ENCODE measurements at regions not wholly inside any gene's neighbourhood (a gene's known extent, or its start where the extent isn't known, plus 50 kb on each side); places are given as distances from the start of the nearest gene placed in this dataset.
"Not testable (repeated sequence)": the region's sequence is repeated elsewhere in the genome, so short reads cannot be mapped to it uniquely, and the experiment has no call there.

DNA sequence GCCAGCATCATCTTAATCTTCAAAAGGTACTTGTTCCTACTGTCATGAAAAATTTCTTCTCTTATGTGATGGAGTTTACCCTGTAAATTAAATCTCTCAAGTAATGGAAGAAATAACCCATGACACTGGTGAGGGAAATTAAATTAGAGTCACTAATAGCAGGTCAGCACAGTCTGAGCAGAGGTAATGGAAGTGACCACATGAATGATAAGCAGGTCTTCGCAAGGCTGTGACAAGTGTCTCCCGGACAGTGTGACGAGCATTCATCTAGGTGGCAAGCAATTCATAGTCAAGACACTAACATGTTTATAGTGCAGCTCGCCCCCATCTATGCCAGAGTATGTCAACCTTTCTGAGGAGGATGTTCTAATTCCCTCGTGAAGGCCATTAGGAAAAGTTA, 249.2 kb downstream of the FRK start:
- no peak for DNase-seq (ENCODE audit: low read depth)

DNA sequence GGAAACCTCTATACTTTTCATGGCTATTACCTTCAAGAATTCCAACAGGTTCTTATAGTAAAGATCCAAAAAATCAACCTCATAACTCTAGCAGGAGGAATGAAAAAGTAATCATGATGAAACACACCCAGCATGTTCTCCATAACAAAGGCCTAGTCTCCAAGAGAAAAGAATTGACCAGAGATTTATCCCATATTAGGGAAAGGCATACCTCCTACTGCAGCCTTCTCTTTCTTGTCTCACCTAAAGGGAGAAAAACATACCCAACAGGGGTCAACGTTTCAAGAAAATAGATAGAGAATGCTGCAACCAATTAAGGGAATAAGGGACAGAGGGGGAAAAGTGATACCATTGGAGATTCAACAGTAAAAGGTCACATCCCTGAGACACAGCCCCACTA, 262.5 kb downstream of the FRK start:
- DNase-seq (ENCODE audit: low read depth), result no peak

DNA sequence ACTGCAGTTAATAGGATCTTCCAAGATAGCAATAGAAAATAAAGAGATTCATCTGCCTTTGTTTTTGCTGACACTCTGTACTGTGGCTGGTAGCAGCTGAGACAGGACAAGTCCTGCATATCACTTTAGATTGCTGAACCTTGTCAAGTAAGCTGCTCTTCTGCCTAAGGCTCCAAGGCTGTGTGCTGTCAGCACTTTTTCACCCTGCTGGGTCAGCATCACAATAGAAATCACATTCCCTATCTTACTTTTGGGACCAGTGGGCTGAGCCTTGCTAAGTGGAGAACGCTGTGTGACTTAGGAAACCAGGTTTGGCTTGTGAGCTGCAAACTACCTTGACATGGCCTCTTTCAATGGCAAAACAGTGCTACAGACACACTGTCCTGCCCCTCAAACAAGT, 263.9 kb downstream of the FRK start:
- no peak for DNase-seq (ENCODE audit: low read depth)

DNA sequence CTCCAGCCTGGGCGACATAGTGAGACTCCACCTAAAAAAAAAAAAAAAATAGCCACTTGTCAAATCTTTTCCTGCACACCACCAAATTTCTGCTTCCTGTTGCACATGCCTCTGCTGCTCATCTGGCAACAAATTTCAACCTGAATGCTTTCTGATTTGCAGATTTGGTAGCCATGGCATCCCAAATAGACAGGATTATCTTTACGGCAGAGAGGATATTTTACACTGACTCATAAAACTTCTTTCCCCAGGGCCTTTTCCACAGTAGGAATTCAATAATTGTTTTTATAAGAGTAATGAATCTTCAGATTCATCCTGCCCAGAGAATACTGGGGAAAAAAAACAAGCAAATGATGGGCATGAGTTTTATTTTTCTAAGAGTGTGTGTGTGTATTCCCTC, 264.6 kb downstream of the FRK start:
- DNase-seq (ENCODE audit: low read depth), result no peak

DNA sequence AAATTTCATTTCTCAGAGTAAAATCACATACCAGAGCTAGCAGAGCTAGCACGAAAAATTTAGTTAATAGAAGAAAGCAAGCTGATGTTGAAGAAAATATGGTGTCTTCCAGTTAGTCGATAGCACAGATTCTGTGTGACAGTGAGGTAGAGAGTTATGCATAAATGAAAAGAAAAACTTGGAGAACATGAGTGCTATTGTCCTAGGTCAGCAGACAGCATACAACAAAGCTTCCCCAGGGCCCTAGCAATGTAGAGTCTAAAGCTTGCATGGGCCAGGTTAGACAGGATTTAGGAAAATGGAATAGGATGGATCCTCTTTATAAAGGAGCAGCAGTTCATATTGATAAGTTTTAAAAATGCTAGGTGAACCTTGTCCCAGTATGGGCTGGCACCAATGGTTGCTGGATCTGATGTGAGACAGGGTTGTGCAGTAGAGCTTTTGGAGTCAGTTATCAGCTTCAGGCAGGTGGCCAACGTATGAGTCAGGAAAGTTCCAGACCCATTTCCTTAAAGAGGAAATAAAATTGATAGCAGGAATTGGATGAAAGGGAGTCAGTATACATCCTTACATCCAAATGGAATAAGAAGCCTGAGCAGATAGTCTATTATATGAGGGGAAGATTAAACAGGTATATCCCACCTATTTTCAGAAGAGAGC, 277.2 kb downstream of the FRK start:
- no peak for DNase-seq (ENCODE audit: low read depth)

DNA sequence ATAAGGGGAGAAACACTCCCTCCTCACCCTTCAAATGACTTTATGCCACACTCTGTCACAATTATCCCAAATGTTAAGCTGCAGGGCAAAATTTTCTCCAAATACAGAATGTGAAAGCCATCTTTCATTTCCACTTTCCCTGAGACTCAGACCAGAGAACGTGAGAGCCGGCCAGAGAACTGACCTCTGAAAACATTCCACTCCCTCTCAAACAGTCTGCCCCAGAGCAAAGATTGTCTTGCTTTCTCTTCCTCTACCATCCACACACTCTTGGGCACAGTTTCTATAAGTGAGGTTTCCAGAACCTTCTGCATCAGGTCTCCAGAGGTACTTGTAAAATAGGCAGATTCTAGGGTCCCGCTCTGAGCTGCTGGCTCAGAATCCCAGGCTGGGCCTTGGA, 278.1 kb downstream of the FRK start:
- no peak for DNase-seq (ENCODE audit: low read depth)

DNA sequence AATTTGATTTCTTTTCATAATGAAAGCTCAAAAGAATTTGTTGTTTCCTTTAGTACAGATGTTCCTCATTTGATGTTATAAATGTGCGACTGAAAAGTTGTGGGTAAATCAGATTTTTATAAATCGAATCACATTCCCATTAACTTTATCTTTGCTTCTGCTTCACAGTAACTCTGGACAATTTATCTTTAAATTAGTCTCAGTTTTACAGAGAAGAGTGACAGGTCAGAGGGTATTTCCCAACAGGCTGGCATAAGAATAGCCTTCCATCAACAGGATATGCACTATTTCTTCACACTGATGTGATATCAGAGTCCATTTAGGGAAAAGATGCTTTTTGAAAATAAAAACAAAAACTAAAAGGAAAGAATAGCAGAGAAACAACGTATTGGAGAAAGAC, 286.9 kb downstream of the FRK start:
- no peak for DNase-seq (ENCODE audit: low read depth)

DNA sequence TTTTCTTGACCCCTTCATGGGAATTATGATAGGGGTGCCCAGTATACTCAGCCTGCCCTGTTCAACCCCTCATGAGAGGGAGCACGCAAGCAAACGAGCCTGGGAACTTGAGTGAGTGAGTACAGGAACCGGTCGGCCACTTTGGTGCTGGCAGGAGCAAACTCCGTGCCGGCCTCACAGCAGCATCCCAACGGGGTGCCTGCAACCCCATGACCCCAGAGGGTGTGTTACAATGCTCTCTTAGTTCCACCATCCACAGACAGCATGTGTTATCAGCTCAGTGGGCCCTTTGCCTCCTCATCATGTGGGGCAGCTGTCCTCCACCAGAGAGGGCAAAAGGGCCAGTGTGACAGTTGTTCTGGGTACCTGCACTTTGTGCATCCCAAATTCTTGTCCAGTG, 289.8 kb downstream of the FRK start:
- DNase-seq (ENCODE audit: low read depth), result no peak

DNA sequence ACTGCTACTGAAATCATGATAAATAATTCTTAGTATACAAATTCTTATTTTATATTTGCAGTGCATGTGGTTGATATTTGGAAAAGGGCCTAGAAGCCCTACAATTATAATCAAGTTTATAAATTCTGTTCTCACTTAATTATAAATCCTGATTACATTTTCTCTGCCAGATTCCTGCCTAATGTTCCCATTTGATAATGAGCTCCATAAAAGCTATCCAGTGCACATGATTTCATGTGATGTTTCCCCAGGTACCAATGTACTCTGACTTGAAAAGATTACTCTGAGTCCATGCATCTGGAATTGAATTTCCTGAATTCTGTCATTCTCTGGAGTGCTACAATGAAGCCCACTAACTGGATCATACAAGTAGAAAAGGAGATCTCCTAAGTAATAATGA, 292.2 kb downstream of the FRK start:
- no peak for DNase-seq (ENCODE audit: low read depth)

DNA sequence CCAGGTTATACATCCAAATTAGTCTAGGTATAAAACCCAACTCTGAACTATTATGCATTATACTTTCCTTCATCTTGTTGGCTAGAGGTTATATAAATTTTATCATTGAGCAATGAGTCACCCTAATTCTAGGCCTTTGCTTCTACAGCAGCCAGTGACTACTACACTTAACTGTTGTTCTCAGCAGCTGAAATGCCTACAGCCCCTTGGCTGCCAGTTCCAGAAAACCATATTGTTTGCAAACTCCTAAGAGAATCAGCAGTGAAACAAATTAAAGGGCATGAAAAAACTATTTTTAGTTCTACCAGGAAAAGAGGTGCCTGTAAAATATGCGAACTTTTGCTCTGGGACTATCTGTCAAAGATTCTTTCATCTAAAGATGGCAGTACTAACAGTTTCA, 292.8 kb downstream of the FRK start:
- DNase-seq (ENCODE audit: low read depth), result no peak

DNA sequence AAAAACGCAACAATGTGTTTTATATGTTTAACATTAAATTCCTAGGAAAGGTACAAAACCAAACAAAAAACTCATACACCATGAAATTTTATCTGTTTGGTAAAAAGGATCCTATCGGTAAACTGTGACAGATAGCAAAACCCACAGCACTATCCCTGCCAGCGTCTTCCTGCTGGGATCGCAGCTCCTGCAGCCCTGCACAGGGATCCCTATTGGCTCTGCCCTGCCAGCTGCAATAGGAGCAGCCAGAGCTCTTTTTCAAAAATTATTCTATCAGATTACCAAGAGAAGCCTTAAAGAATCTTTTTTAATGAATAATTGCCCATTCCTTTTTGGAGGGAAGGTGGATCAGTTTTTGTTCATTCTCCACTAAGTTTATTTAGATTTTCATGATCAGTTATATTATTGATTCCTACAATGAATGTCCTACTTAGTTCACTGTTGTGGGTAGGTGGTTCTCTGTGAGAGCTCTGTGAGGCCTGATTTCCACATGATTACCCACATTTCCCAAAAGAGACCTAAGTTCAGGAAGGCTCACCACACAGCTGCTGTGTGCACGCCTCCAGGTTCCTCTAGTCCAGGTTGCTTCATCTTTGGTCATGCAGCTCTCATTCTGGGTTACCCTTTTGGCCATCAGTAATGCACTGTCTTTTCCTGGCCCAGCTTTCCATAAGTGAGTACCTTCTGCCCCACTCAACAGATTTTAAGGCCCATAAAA, 293.8 kb downstream of the FRK start:
- no peak for DNase-seq (ENCODE audit: low read depth)

DNA sequence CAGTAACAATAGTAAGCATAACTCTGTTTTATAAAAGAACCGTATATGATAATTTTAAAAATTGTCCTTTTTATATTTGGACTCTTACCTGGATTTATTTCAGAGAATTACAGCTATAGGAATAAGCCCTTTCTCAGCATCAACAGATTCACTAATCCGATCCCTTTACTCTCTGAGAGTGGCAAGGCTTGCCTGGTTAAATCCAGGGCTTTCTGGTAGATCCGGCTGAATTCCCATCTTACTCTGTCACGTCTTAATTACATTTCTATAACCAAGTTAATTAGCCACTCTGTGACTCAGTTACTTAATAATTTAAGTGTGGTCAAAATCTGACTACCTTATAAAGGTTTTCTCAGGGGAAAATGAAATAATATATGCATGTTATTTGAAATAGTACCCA, 294.7 kb downstream of the FRK start:
- no peak for DNase-seq (ENCODE audit: low read depth)

DNA sequence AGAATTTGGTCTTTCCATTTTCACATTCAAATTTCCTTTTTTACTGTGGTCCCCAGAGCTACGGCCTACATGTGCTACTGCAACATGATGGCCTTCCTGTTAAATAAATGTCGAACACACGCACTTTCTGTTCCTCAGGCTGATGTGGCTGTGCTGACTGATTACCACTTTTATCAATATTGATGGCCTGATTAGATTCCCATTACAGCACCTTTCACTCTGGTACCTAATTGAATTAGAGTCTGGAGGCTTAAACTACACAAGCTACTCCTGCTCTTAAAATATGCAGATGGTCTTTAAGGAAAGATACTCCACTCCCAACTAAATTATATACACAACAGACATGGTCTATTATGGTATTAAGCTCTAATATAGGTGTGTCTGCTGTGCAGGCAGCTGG, 301.6 kb downstream of the FRK start:
- no peak for DNase-seq (ENCODE audit: low read depth)

DNA sequence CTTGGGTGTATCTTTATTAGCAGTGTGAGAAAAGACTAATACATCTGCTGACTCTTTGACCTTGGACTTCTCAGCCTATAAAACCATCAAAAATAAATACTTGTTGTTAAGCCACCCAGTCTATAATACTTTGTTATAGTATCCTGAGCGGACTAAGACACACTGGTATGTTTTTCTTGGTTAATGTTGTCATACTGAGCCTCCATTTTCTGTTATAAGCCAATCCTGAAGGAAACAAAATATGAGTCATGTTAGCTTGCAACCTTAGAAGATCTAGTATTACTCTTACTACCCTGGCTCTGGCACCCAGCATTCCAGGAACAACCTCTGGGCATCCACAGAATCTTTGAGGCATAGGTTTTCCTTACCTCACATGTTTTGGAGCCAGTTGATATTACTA, 307.2 kb downstream of the FRK start:
- no peak for DNase-seq (ENCODE audit: low read depth)

DNA sequence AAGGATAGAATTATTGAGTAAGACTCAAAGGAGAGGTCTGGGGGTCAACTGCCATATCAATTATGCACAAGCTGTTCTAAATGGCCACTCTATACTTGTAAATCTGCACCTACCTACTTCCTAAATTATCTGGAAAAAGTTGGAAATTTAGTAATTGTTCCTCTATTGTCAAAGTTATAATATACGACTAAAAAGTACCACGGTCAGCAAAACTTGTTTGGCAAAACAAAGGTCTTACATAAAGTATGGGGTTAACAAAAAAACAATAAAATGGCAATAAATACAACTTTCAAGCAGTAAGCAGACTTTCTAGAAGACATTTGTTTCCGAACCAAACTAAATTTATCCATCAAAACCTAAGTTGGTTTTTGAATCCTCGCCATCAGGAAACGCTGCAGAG, 309.7 kb downstream of the FRK start:
- no peak for DNase-seq (ENCODE audit: low read depth)

DNA sequence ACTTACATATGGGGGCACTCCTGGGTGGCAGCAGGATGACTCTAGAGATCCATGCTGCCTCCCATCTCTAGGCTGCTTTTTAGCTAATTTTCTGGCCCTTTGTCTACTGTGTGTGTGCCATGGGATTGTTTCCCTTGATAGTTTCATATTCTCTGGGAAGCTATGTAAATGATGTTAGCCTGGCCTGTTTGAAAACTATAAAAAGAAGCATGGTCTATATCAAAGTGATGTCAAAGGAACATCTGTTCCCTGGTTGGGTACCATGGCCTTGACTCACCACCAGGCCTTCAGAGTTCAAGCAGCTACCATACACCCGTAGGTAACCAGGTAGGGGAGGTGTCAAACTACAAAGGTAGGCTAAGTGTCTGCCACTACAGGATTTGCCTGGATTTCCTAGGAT, 310.4 kb downstream of the FRK start:
- DNase-seq (ENCODE audit: low read depth), result no peak

DNA sequence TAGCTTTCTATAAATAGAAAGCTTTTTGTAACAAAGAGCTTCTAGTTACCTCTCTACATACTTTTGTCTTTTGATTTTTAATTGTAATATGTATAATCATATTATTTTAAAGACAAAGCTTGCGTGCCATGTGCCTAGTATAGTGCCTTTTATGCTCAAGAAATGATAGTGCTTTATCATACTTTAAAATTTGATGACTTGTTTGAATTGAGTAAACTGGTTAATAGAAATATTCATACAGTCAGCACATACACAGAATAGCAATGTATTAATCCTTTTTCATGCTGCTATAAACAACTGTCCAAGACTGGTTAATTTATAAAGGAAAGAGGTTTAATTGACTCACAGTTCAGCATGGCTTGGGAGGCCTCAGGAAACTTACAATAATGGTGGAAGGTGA, 313.0 kb downstream of the FRK start:
- no peak for DNase-seq (ENCODE audit: low read depth)

DNA sequence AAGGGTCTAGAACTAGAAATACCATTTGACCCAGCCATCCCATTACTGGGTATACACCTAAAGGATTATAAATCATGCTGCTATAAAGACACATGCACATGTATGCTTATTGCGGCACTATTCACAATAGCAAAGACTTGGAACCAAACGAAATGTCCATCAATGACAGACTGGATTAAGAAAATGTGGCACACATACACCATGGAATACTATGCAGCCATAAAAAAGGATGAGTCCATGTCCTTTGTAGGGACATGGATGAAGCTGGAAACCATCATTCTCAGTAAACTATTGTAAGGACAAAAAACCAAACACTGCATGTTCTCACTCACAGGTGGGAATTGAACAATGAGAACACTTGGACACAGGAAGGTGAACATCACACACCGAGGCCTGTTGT, 314.1 kb downstream of the FRK start:
- not testable (repeated sequence) for DNase-seq (ENCODE audit: low read depth)

DNA sequence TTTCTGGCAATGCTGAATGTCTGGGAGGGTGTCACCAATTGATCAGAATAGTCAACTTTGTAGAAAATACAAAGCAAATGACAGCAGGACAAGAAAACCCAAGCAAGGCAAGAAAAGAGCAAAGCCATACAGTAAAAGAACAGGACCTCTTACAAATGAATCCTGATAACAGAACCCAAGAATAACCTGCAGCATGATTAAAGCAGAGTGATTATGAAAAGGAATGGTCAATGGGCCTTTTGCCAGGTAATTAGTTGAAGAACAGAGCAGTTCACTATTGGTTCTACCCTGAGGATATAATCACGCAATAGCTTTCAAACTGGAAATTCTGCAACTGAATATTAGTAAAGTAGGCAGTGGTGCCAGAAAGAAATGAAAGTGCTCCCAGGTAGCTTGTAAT, 319.8 kb downstream of the FRK start:
- DNase-seq (ENCODE audit: low read depth), result no peak

DNA sequence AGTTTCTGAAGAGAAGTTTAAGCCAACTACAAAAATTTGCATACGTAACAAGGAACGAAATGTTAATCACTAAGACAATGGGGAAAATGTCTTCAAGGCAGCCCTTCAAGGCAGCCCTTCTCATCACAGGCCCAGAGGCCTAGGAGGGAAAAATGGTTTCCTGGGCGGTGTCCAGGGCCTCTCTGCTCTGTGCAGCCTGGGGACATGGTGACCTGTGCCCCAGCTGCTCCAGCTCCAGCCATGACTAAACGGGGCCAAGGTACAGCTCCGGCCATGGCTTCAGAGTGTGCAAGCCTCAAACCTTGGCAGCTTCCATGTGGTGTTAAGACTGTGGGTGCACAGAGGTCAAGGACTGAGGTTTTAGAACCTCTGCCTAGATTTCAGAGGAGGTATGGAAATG, 325.1 kb downstream of the FRK start:
- DNase-seq (ENCODE audit: low read depth), result no peak

DNA sequence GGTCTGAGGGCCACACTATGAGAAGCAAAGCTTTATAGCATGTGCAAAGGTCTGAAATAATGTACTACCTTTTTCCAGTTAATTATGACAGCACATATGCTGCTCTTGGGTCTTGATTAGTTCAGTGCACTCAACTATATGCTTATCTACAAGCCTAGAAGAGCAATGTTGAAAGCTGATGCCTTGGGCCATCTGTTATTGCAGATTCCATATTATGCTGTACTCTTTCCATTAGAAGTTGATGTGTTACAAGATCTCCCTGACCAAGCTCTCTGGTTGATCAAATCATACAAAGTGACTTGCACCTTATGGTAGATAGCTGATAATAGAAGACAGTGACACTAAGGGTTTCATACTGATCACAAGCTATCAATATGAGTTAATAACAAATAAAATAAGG, 327.3 kb downstream of the FRK start:
- no peak for DNase-seq (ENCODE audit: low read depth)

DNA sequence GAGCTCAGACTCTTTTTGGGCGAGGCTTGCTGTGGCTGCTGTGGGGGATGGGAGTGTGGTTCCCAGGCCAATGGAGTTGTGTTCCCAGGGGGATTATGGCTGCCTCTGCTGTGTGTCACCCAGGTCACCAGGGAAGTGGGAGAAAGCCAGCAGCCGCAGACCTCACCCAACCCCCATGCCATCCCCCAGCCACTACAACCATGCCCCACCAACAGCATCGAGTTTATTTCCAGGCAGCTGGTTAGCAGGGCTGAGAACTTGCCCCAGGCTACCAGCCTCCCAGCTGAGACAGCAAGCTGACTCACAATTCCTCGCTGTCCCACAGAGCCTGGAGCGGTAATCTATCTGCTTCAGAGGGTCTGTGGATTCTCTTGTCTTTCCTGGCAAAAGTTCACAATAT, 331.7 kb downstream of the FRK start:
- DNase-seq (ENCODE audit: low read depth), result no peak

DNA sequence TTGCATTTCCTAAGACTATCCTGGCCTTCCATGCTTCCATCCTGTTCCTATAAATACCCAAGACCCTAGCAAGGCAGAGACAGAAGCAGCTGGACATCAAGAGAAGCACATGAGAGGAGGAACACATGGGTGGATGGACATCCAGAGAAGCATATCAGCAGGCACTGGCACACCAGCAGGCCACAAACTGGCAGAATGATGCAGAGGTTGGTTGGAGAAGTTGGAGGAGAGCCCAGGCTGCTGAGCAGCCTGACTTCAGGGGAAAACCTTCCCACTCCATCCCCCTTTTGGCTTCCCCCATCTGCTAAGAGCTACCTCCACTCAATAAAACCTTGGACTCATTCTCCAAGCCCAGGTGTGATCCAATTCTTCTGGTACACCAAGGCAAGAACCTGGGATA, 332.5 kb downstream of the FRK start:
- no peak for DNase-seq (ENCODE audit: low read depth)

DNA sequence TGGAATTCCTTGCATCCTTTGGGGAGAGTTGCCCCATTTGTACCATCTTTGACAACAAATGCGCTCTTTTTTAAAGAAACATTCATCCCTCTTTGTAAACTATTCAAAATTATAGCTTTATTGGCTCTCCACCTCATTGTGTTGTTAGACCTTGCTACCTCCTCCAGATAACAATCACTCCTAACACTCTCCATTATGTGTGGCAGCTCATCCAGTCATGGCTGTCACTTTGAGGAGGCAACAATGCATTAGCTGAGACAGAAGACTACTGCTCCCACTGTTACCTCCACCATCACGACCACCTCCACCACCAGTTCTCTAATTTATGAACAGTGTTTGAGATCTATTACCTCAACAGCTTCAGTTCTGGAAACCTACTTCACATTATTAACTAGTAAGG, 339.1 kb downstream of the FRK start:
- DNase-seq (ENCODE audit: low read depth), result no peak

Measured in GM04503 (cell line).